Sigmoid colon (tissue), 6 donors: ENCODE measurements at regions not wholly inside any gene's neighbourhood (a gene's known extent, or its start where the extent isn't known, plus 50 kb on each side); places are given as distances from the start of the nearest gene placed in this dataset.

Source experiments
- DNase-seq: peaks from one replicate; pipeline ENCODE4 v3.0.0-alpha.2; 2019
- H3K27ac ChIP-seq, 4 donors: fragments of 200-600 bp; sonication (generic); one replicate each; pipeline ENCODE4 v1.5.1; 2016 to 2019; ENCODE audit warnings: mild to moderate bottlenecking in 1 of 4
- H3K27me3 ChIP-seq, 3 donors: fragments of 200-600 bp; sonication (generic); one replicate each; pipeline ENCODE4 v1.5.1; 2019; ENCODE audit warnings: mild to moderate bottlenecking in 1 of 3
- H3K36me3 ChIP-seq, 4 donors: fragments of 200-600 bp; sonication (generic); one replicate each; pipeline ENCODE4 v1.5.1; 2016 to 2019
- H3K4me1 ChIP-seq, 4 donors: fragments of 200-600 bp; sonication (generic); one replicate each; pipeline ENCODE4 v1.5.1; 2017 to 2019
- H3K4me3 ChIP-seq, 4 donors: fragments of 200-600 bp; sonication (generic); one replicate each; pipeline ENCODE4 v1.5.1; 2017 to 2019; ENCODE audit warnings: mild to moderate bottlenecking in 2 of 4, moderate library complexity in 1 of 4
- H3K9me3 ChIP-seq, 4 donors: fragments of 200-600 bp in 3 of 4; sonication (generic) in 3 of 4; one replicate each; pipeline versions ENCODE4 v1.5.1 to v1.6.1; 2013 to 2019
- EP300 ChIP-seq, 4 donors: sonication (generic); formaldehyde crosslinking; IDR thresholded peaks; one replicate each; pipeline ENCODE4 v1.6.1; 2017; ENCODE audit warnings: antibody characterized with exemption in 4 of 4
- POLR2A ChIP-seq, 2 donors: fragments of 450-650 bp; IDR thresholded peaks; one replicate each; pipeline ENCODE4 v1.6.1; 2016; ENCODE audit warnings: antibody characterized with exemption in 2 of 2, mild to moderate bottlenecking in 2 of 2, moderate library complexity in 2 of 2
- POLR2AphosphoS5 ChIP-seq, 4 donors: sonication (generic); formaldehyde crosslinking; IDR thresholded peaks; one replicate each; pipeline ENCODE4 v1.6.1; 2017; ENCODE audit warnings: antibody characterized with exemption in 4 of 4
- WGBS, 2 donors: extraction: QIAGEN DNeasy Blood & Tissue Kit; methylation state at CpG; one replicate each; pipeline ENCODE4 v1.1.7; 2013; 5-methylcytosine and 5-hydroxymethylcytosine counted together
- intact Hi-C: fragments of 100-400 bp; cut with DNase I; formaldehyde crosslinking; loops from one replicate; pipeline ENCODE4 v1.15.1; 2023
- TF ChIP-seq, protein P1 (sequence below), 4 experiments: fragments of 450-650 bp in 3 of 4; fragments of 200-600 bp in 1 of 4; IDR thresholded peaks; one replicate each; pipeline ENCODE4 v1.5.1; 2016 to 2019; ENCODE audit warnings: antibody characterized with exemption in 4 of 4, mild to moderate bottlenecking in 3 of 4, moderate library complexity in 2 of 4
- donor health status: healthy with polysubstance abuse.
- donor health status: healthy.

DNA sequence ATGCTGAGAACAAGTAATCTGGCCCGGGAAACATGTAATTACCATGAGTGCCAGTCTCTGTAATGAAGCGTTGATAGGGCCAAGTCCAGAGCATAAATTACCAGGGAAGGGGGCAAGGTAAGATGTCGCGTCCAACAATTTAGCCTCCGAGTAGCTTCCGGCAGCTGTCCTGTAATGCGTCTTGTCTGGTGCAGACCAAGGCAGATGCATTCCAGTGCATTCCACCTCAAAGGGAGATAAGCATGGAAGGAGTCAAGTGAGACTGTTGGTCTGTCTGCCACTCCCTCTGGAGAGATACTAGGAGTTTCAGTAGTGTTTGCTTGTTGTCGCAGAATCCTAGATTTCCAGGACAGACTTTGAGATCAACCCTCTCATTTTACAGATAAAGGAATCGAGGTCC, 218.3 kb downstream of the AACS start:
- H3K27ac ChIP-seq = no peak overlapping the region
- H3K27me3 ChIP-seq = peaks cover 0 to 16% (median 0%) of the 10 kb centered on the region in 3 donors
- TF ChIP-seq, protein P1, sequence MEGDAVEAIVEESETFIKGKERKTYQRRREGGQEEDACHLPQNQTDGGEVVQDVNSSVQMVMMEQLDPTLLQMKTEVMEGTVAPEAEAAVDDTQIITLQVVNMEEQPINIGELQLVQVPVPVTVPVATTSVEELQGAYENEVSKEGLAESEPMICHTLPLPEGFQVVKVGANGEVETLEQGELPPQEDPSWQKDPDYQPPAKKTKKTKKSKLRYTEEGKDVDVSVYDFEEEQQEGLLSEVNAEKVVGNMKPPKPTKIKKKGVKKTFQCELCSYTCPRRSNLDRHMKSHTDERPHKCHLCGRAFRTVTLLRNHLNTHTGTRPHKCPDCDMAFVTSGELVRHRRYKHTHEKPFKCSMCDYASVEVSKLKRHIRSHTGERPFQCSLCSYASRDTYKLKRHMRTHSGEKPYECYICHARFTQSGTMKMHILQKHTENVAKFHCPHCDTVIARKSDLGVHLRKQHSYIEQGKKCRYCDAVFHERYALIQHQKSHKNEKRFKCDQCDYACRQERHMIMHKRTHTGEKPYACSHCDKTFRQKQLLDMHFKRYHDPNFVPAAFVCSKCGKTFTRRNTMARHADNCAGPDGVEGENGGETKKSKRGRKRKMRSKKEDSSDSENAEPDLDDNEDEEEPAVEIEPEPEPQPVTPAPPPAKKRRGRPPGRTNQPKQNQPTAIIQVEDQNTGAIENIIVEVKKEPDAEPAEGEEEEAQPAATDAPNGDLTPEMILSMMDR (IDR thresholded peaks at IDR 0.05) = no peak
- no peak for TF ChIP-seq POLR2A (IDR thresholded peaks at IDR 0.05)
- TF ChIP-seq EP300 (IDR thresholded peaks at IDR 0.05) = no peak
- TF ChIP-seq POLR2AphosphoS5 (IDR thresholded peaks at IDR 0.05) = no peak
- intact Hi-C loops = no loop called here
- no peaks in the 10 kb centered on the region for H3K36me3 ChIP-seq
- DNase-seq = no peak
- no peaks in the 10 kb centered on the region for H3K4me1 ChIP-seq
- 71 to 80% methylated on average over 9 of the region's 9 CpGs for WGBS, 2 donors
- H3K9me3 ChIP-seq = no peaks in the 10 kb centered on the region
- H3K4me3 ChIP-seq = no peak overlapping the region

GRCh38 chr12:125284087-125284486, 218.9 kb downstream of the AACS start:
- DNase-seq = no peak
- no peak for TF ChIP-seq POLR2AphosphoS5 (IDR thresholded peaks at IDR 0.05)
- TF ChIP-seq POLR2A (IDR thresholded peaks at IDR 0.05) = no peak
- no peak for TF ChIP-seq EP300 (IDR thresholded peaks at IDR 0.05)
- TF ChIP-seq, protein P1 (IDR thresholded peaks at IDR 0.05) = no peak
- H3K9me3 ChIP-seq = no peaks in the 10 kb centered on the region
- H3K4me1 ChIP-seq = no peaks in the 10 kb centered on the region
- no peak overlapping the region for H3K27ac ChIP-seq
- H3K36me3 ChIP-seq = no peaks in the 10 kb centered on the region
- intact Hi-C loops = no loop called here
- peaks cover 0 to 12% (median 0%) of the 10 kb centered on the region in 3 donors for H3K27me3 ChIP-seq
- WGBS, 2 donors = 83 to 90% methylated on average over 5 of the region's 5 CpGs
- no peak overlapping the region for H3K4me3 ChIP-seq

GRCh38 chr12:125284945-125285685, 219.9 kb downstream of the AACS start:
- H3K27me3 ChIP-seq = peaks cover 0 to 4% (median 0%) of the 10 kb centered on the region in 3 donors
- H3K27ac ChIP-seq = no peak overlapping the region
- no peak for DNase-seq
- no peaks in the 10 kb centered on the region for H3K4me1 ChIP-seq
- H3K4me3 ChIP-seq = no peak overlapping the region
- no peaks in the 10 kb centered on the region for H3K36me3 ChIP-seq
- WGBS, 2 donors = 82 to 84% methylated on average over 7 of the region's 7 CpGs
- intact Hi-C loops = no loop called here
- TF ChIP-seq, protein P1 (IDR thresholded peaks at IDR 0.05) = no peak
- TF ChIP-seq POLR2A (IDR thresholded peaks at IDR 0.05) = no peak
- TF ChIP-seq POLR2AphosphoS5 (IDR thresholded peaks at IDR 0.05) = no peak
- TF ChIP-seq EP300 (IDR thresholded peaks at IDR 0.05) = no peak
- no peaks in the 10 kb centered on the region for H3K9me3 ChIP-seq

- DNase-seq = no peak
- no peak for TF ChIP-seq POLR2AphosphoS5 (IDR thresholded peaks at IDR 0.05)
- Histone ChIP-seq H3K27ac (no peak overlapping the region), H3K27me3 (no peaks in the 10 kb centered on the region), H3K9me3 (no peaks in the 10 kb centered on the region), H3K36me3 (no peaks in the 10 kb centered on the region), H3K4me1 (no peaks in the 10 kb centered on the region), H3K4me3 (no peak overlapping the region)
- 82 to 90% methylated on average over 7 of the region's 7 CpGs for WGBS, 2 donors
- intact Hi-C loops = no loop called here
These were observed 220.9 kb downstream of the AACS start for GRCh38 chr12:125286005-125286727.

- intact Hi-C loops = no loop called here
- Histone ChIP-seq H3K36me3 (no peaks in the 10 kb centered on the region), H3K4me1 (no peaks in the 10 kb centered on the region), H3K4me3 (no peak overlapping the region), H3K9me3 (no peaks in the 10 kb centered on the region), H3K27me3 (no peaks in the 10 kb centered on the region), H3K27ac (no peak overlapping the region)
- DNase-seq = no peak
- TF ChIP-seq EP300 (IDR thresholded peaks at IDR 0.05) (no peak), POLR2A (IDR thresholded peaks at IDR 0.05) (no peak), POLR2AphosphoS5 (IDR thresholded peaks at IDR 0.05) (no peak)
- TF ChIP-seq, protein P1 (IDR thresholded peaks at IDR 0.05) = no peak
- 53 to 76% methylated on average over 5 of the region's 5 CpGs for WGBS, 2 donors
These were observed 222.1 kb downstream of the AACS start for GRCh38 chr12:125287155-125287847.
